B cell (primary cell): ENCODE measurements at regions not wholly inside any gene's neighbourhood (a gene's known extent, or its start where the extent isn't known, plus 50 kb on each side); places are given as distances from the start of the nearest gene placed in this dataset.

Experiments used
- ATAC-seq: fragments of 200-7000 bp; cut with Tn5 transposase; one replicate; pipeline ENCODE4 v1.10.0; 2021; ENCODE audit warnings: low read depth, mild to moderate bottlenecking, moderate number of reproducible peaks, moderate library complexity
- CTCF ChIA-PET: fragments of 350-600 bp; sonication (Branson Sonifier 250); formaldehyde crosslinking; loops from one replicate; lab custom pipeline; 2021; ENCODE audit warnings: antibody characterized with exemption, inconsistent platforms; lab: Charles Lee
- POLR2A ChIA-PET: fragments of 350-600 bp; sonication (Branson Sonifier 250); formaldehyde crosslinking; loops from one replicate; lab custom pipeline; 2021; ENCODE audit warnings: antibody characterized with exemption; lab: Charles Lee
- DNase-seq: peaks from one replicate; pipeline ENCODE4 v3.0.0; 2013
- H2AFZ ChIP-seq: 2 replicates; pipeline ENCODE4 v1.6.1; 2012; ENCODE audit warnings: mild to moderate bottlenecking, low read depth, low read length; ENCODE audit not compliant: insufficient read depth, poor library complexity, severe bottlenecking
- H3K27ac ChIP-seq, 2 donors: 1 replicate in 1 of 2; 2 replicates in 1 of 2; pipeline ENCODE4 v1.5.1; 2012 to 2013; ENCODE audit warnings: low read length in 2 of 2, mild to moderate bottlenecking in 2 of 2, moderate library complexity in 1 of 2
- H3K27me3 ChIP-seq, 4 experiments: fragments of 200-600 bp in 1 of 4; sonication (generic) in 1 of 4; replicated peaks in 1 of 4; 1 replicate in 2 of 4; 2 replicates in 2 of 4; pipeline versions ENCODE4 v1.6.1 to v1.7.0; 2013 to 2016; ENCODE audit warnings: low read length in 3 of 4, mild to moderate bottlenecking in 2 of 4, mixed read lengths in 1 of 4, moderate library complexity in 1 of 4; ENCODE audit not compliant: insufficient read depth in 4 of 4, control insufficient read depth in 3 of 4; ENCODE audit errors: control extremely low read depth in 1 of 4
- H3K36me3 ChIP-seq, 2 experiments: replicated peaks in 1 of 2; 1 replicate in 1 of 2; 2 replicates in 1 of 2; pipeline versions ENCODE4 v1.6.1 to v1.7.1; 2013; ENCODE audit warnings: low read length in 1 of 2; ENCODE audit not compliant: insufficient read depth in 2 of 2, control insufficient read depth in 1 of 2; ENCODE audit errors: control extremely low read depth in 1 of 2, extremely low read depth in 1 of 2
- H3K4me1 ChIP-seq, 2 donors: fragments of 200-600 bp in 1 of 2; sonication (generic) in 1 of 2; 1 replicate in 1 of 2; 2 replicates in 1 of 2; pipeline versions ENCODE4 v1.5.1 to v1.6.1; 2013 to 2017; ENCODE audit warnings: low read length in 2 of 2; ENCODE audit not compliant: control insufficient read depth in 2 of 2, insufficient read depth in 2 of 2
- H3K4me2 ChIP-seq: replicated peaks from 2 replicates; pipeline ENCODE3; 2012; ENCODE audit warnings: mild to moderate bottlenecking, low read depth, low read length; ENCODE audit not compliant: poor library complexity, severe bottlenecking
- H3K4me3 ChIP-seq, 5 experiments: fragments of 200-600 bp in 1 of 5; sonication (generic) in 1 of 5; 1 replicate in 3 of 5; 2 replicates in 2 of 5; pipeline versions ENCODE4 v1.5.1 to v1.7.0; 2011 to 2016; ENCODE audit warnings: low read length in 4 of 5, mild to moderate bottlenecking in 4 of 5, low read depth in 2 of 5, control low read depth in 1 of 5, moderate library complexity in 1 of 5; ENCODE audit not compliant: insufficient read depth in 1 of 5; ENCODE audit errors: control extremely low read depth in 1 of 5, extremely low read depth in 1 of 5
- H3K79me2 ChIP-seq: fragments of 200-600 bp; sonication (generic); one replicate; pipeline ENCODE4 v1.6.0; 2016; ENCODE audit warnings: low read length; ENCODE audit not compliant: control insufficient read depth, insufficient read depth
- H3K9ac ChIP-seq: fragments of 200-600 bp; sonication (generic); 2 replicates; pipeline ENCODE4 v1.6.1; 2017; ENCODE audit warnings: mild to moderate bottlenecking, low read length, moderate library complexity
- H3K9me3 ChIP-seq, 3 donors: one replicate each; pipeline versions ENCODE4 v1.6.1 to v1.7.1; 2013; ENCODE audit warnings: low read length in 2 of 3; ENCODE audit not compliant: control insufficient read depth in 2 of 3, insufficient read depth in 1 of 3; ENCODE audit errors: control extremely low read depth in 1 of 3
- H4K20me1 ChIP-seq: 2 replicates; pipeline ENCODE4 v1.6.0; 2012; ENCODE audit warnings: mild to moderate bottlenecking, low read length; ENCODE audit not compliant: insufficient read depth, control insufficient read depth, poor library complexity, severe bottlenecking
- H3K27ac Mint-ChIP-seq: one replicate; pipeline ENCODE4 v1.8.0; 2021; ENCODE audit warnings: mixed read lengths
- H3K27me3 Mint-ChIP-seq: one replicate; pipeline ENCODE4 v1.8.0; 2021; ENCODE audit warnings: mixed read lengths
- H3K4me1 Mint-ChIP-seq: one replicate; pipeline ENCODE4 v1.8.0; 2021; ENCODE audit warnings: mixed read lengths
- H3K4me3 Mint-ChIP-seq: one replicate; pipeline ENCODE4 v1.8.0; 2021; ENCODE audit warnings: mixed read lengths
- H3K9me3 Mint-ChIP-seq: one replicate; pipeline ENCODE4 v1.8.0; 2022; ENCODE audit warnings: mixed read lengths; ENCODE audit not compliant: insufficient read depth
- EZH2 ChIP-seq: IDR thresholded peaks from 2 replicates; pipeline ENCODE4 v1.6.1; 2012; ENCODE audit warnings: borderline replicate concordance, low read depth, mild to moderate bottlenecking, moderate library complexity, low read length; ENCODE audit not compliant: insufficient read depth, poor library complexity, severe bottlenecking
- WGBS: methylation state at CpG from one replicate; pipeline ENCODE4 v1.1.5; 2013; ENCODE audit warnings: missing lambda C conversion rate; ENCODE audit not compliant: insufficient coverage; 5-methylcytosine and 5-hydroxymethylcytosine counted together
- intact Hi-C: fragments of 100-400 bp; cut with micrococcal nuclease; formaldehyde crosslinking; loops from one replicate; pipeline ENCODE4 v1.10.0; 2022
- TF ChIP-seq, protein P1 (sequence below): fragments of 200-600 bp; IDR thresholded peaks from one replicate; pipeline ENCODE4 v1.8.0; 2022; ENCODE audit warnings: antibody characterized with exemption, mild to moderate bottlenecking

DNA sequence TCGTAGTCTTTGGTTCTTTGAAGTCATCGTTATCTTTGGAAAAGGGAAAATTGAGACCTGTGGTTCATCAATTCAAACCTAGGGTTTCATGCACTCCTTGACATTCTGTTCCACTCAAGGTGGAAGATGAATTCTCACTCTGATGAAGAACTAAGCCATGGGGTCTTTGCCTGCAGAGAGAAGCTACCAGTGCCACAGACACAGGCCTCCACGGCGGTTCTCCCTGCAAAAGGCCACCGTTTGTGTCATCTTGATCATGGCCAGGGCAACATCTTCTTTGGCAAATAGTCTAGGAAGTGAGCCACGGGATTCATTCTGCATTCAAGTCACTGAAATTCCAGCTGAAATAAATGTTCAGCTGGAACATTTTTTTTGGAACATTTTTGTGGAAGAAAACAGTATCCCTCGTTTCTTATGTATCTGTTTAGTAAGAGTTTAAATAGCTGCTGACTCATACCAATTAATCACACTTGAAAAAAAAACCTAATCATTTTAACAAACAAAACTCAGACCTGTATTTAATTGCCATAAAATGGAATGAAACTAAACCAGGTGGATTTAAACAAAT lies 206.0 kb upstream of the FOXQ1 start:
- Histone ChIP-seq H3K4me1 (no peaks in the 10 kb centered on the region), H3K4me3 (no peak overlapping the region), H3K4me2 (no peak overlapping the region), H4K20me1 (no peaks in the 10 kb centered on the region), H3K9ac (no peak overlapping the region), H3K27ac (no peak overlapping the region), H3K79me2 (no peaks in the 10 kb centered on the region), H3K9me3 (peaks cover 0 to 6% (median 0%) of the 10 kb centered on the region in 3 donors), H3K36me3 (no peaks in the 10 kb centered on the region), H2AFZ (no peak overlapping the region), H3K27me3 (peaks cover 0 to 11% (median 0%) of the 10 kb centered on the region in 4 experiments)
- peaks cover 6% of the 10 kb centered on the region for H3K9me3 Mint-ChIP-seq
- no peak for DNase-seq
- TF ChIP-seq, protein P1, sequence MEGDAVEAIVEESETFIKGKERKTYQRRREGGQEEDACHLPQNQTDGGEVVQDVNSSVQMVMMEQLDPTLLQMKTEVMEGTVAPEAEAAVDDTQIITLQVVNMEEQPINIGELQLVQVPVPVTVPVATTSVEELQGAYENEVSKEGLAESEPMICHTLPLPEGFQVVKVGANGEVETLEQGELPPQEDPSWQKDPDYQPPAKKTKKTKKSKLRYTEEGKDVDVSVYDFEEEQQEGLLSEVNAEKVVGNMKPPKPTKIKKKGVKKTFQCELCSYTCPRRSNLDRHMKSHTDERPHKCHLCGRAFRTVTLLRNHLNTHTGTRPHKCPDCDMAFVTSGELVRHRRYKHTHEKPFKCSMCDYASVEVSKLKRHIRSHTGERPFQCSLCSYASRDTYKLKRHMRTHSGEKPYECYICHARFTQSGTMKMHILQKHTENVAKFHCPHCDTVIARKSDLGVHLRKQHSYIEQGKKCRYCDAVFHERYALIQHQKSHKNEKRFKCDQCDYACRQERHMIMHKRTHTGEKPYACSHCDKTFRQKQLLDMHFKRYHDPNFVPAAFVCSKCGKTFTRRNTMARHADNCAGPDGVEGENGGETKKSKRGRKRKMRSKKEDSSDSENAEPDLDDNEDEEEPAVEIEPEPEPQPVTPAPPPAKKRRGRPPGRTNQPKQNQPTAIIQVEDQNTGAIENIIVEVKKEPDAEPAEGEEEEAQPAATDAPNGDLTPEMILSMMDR = no peak
- TF ChIP-seq EZH2 = no peak
- intact Hi-C loops = no loop called here
- ChIA-PET CTCF (no interaction called here), POLR2A (no interaction called here)
- 77% methylated on average over 4 of the region's 7 CpGs for WGBS
- no peaks in the 10 kb centered on the region for H3K4me1 Mint-ChIP-seq
- ATAC-seq = no peak
- H3K27me3 Mint-ChIP-seq = peaks cover 14% of the 10 kb centered on the region
- H3K4me3 Mint-ChIP-seq = no peak overlapping the region
- no peak overlapping the region for H3K27ac Mint-ChIP-seq

DNA sequence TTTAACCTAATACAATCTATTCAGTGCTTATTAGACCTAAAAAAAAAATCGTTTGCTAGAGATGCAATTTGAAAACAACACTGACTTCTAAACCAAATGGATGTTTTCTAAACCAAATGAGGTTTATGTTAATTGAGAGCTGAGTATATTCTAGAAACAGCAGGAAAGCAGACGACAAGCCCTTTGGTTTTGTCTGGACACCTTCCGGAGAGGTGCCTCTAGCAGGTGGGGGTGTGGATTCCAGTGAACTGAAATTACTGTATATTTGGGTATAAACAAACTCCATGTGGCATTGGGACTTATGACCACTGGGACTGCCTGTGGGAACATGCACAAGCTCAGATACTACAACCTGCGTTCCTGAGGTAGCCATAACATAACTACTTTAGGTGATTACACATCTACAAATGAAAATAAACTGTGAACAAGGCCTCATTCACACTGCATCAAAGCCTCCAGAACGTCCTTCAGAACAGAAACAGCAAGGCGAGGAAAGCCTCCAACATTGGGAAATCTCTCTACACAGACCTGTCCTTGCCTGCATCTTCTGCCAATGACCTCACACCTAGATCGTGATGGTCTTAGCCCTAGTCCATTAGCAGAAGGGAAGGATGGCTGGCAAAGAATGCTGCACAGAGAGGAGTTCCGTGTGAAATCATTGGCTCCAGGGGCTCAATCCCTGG lies 206.8 kb upstream of the FOXQ1 start:
- Mint-ChIP-seq H3K27ac (no peak overlapping the region), H3K4me3 (no peak overlapping the region), H3K4me1 (no peaks in the 10 kb centered on the region), H3K27me3 (peaks cover 18% of the 10 kb centered on the region), H3K9me3 (peaks cover 6% of the 10 kb centered on the region)
- Histone ChIP-seq H3K27ac (no peak overlapping the region), H3K9ac (no peak overlapping the region), H3K4me1 (no peaks in the 10 kb centered on the region), H3K4me2 (no peak overlapping the region), H3K9me3 (peaks cover 0 to 6% (median 0%) of the 10 kb centered on the region in 3 donors), H3K27me3 (peaks cover 0 to 11% (median 0%) of the 10 kb centered on the region in 4 experiments), H3K36me3 (no peaks in the 10 kb centered on the region), H3K79me2 (no peaks in the 10 kb centered on the region), H4K20me1 (no peaks in the 10 kb centered on the region), H3K4me3 (no peak overlapping the region), H2AFZ (no peak overlapping the region)
- ATAC-seq = no peak
- 77% methylated on average over 4 of the region's 8 CpGs for WGBS
- no peak for DNase-seq
- ChIA-PET CTCF (no interaction called here), POLR2A (no interaction called here)
- intact Hi-C loops = no loop called here
- TF ChIP-seq, protein P1 = no peak
- TF ChIP-seq EZH2 = no peak
